DOHH2 (cell line): ENCODE measurements at regions not wholly inside any gene's neighbourhood (a gene's known extent, or its start where the extent isn't known, plus 50 kb on each side); places are given as distances from the start of the nearest gene placed in this dataset.

ENCODE experiments used
- EZH2phosphoT487 ChIP-seq: fragments of 200-600 bp; sonication (generic); IDR thresholded peaks from 2 replicates; pipeline ENCODE4 v1.6.1; 2017; ENCODE audit warnings: borderline replicate concordance, mild to moderate bottlenecking, antibody characterized with exemption, low read length, moderate library complexity, mixed read lengths
- TF ChIP-seq, protein P1 (sequence below): fragments of 200-600 bp; sonication (generic); IDR thresholded peaks from one replicate; pipeline ENCODE4 v1.5.1; 2014; ENCODE audit warnings: antibody characterized with exemption, mild to moderate bottlenecking, low read depth, low read length; ENCODE audit not compliant: poor library complexity, severe bottlenecking

DNA sequence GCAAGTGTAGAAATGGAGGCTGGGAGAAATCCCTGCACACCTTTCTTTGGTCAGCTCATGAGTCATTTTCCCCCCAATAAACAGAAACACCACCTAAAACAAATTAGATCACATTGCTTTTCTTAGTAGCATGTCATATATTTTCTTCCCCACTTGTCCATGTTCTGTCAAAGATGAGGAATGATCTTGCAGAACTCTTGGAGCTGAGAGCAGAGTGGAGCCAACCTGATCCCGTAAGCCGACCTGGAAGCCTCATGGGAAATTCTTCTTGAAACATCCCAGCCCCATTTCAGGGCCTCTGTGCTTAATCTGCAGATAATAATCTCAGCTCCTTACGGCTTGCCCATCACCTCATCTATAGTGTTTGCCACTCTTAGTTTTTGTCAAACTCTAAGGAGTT, 284.6 kb upstream of the ELAC2 start:
- TF ChIP-seq, protein P1, sequence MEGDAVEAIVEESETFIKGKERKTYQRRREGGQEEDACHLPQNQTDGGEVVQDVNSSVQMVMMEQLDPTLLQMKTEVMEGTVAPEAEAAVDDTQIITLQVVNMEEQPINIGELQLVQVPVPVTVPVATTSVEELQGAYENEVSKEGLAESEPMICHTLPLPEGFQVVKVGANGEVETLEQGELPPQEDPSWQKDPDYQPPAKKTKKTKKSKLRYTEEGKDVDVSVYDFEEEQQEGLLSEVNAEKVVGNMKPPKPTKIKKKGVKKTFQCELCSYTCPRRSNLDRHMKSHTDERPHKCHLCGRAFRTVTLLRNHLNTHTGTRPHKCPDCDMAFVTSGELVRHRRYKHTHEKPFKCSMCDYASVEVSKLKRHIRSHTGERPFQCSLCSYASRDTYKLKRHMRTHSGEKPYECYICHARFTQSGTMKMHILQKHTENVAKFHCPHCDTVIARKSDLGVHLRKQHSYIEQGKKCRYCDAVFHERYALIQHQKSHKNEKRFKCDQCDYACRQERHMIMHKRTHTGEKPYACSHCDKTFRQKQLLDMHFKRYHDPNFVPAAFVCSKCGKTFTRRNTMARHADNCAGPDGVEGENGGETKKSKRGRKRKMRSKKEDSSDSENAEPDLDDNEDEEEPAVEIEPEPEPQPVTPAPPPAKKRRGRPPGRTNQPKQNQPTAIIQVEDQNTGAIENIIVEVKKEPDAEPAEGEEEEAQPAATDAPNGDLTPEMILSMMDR, result no peak
- no peak for TF ChIP-seq EZH2phosphoT487
